ENCODE measurements at regions not wholly inside any gene's neighbourhood (a gene's known extent, or its start where the extent isn't known, plus 50 kb on each side); places are given as distances from the start of the nearest gene placed in this dataset.

DNA sequence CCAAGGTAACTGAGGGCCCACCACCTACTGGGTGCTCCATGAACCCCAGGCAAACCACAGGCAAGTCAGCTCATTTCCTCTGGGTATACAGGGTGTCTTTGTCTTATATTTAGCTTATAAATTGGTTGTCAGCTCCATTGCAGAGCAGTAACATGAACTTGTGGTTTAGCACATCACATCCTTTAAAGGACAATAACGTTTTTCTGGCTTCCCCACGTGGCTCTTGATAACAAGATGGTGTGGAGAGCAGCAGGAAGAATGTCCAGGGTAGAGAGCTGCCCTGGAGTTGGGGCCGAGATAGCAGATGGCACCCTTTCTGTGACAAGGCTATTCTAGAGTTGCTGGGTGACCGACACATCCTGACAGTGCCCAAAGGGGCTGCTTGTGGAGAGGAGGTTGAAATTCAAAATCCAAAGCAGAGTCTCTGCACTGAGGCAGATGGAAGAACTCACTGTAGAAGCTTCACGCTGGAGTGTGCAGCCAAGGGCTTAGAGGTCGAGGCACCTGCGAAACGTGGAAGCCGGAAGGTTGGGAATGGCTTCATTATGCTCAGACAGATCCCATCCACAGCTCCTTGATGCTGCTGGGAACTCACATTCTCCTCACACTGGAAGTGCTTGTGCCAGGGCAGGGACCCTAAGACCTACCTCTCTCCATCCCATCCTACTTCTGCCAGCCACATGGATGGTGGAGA lies 133.0 kb upstream of the FRY start:
- no peaks in the 10 kb centered on the region for H3K4me1 ChIP-seq (replicated peaks; ENCODE audit: insufficient read depth)
- H3K4me3 ChIP-seq: no peak overlapping the region
- TF ChIP-seq EZH2 (IDR thresholded peaks at IDR 0.05; ENCODE audit: low read depth): no peak
- no peak for TF ChIP-seq CTCF (conservative IDR thresholded peaks at IDR 0.05)
- H3K27ac ChIP-seq: no peak overlapping the region
- 0 out of 2 replicates have a peak, but pooled peaks cover 6% of the 10 kb centered on the region for H3K27me3 ChIP-seq (ENCODE audit: insufficient read depth, low read depth)
- ChIA-PET POLR2A (ENCODE audit: unreplicated experiment) (no interaction called here), CTCF (no interaction called here)
- H3F3A ChIP-seq (ENCODE audit: insufficient read depth, low read depth): no peaks in the 10 kb centered on the region
- no peaks in the 10 kb centered on the region for H3K36me3 ChIP-seq (ENCODE audit: low read depth)
- DNase-seq: no peak
- H3K4me2 ChIP-seq: no peak overlapping the region
- H2AFZ ChIP-seq: no peak overlapping the region
- intact Hi-C loops (cut with micrococcal nuclease; ENCODE audit: unreplicated experiment): no loop called here
- no TSS peak for BruUV-seq (replicated peaks)
- no peaks in the 10 kb centered on the region for H3K79me2 ChIP-seq (ENCODE audit: low read depth)
- H4K20me1 ChIP-seq (ENCODE audit: insufficient read depth): no peaks in the 10 kb centered on the region
- no peaks in the 10 kb centered on the region for H3K9me2 ChIP-seq (ENCODE audit: insufficient read depth)
- H3K9me3 ChIP-seq (ENCODE audit: insufficient read depth, low read depth): no peaks in the 10 kb centered on the region

GRCh38 chr13:31901985-31902384 lies 129.6 kb upstream of the FRY start:
- Histone ChIP-seq H3K4me2 (no peak overlapping the region), H3K79me2 (ENCODE audit: low read depth) (no peaks in the 10 kb centered on the region), H3K9me3 (ENCODE audit: insufficient read depth, low read depth) (no peaks in the 10 kb centered on the region), H3K9me2 (ENCODE audit: insufficient read depth) (no peaks in the 10 kb centered on the region), H4K20me1 (ENCODE audit: insufficient read depth) (no peaks in the 10 kb centered on the region), H3F3A (ENCODE audit: insufficient read depth, low read depth) (no peaks in the 10 kb centered on the region), H3K4me3 (no peak overlapping the region), H3K27ac (no peak overlapping the region), H2AFZ (no peak overlapping the region), H3K27me3 (ENCODE audit: insufficient read depth, low read depth) (0 out of 2 replicates have a peak, but pooled peaks cover 6% of the 10 kb centered on the region), H3K36me3 (ENCODE audit: low read depth) (no peaks in the 10 kb centered on the region), H3K4me1 (replicated peaks; ENCODE audit: insufficient read depth) (no peaks in the 10 kb centered on the region)
- no TSS peak for BruUV-seq (replicated peaks)
- no peak for TF ChIP-seq EZH2 (IDR thresholded peaks at IDR 0.05; ENCODE audit: low read depth)
- DNase-seq: no peak
- ChIA-PET POLR2A (ENCODE audit: unreplicated experiment) (no interaction called here), CTCF (no interaction called here)
- intact Hi-C loops (cut with micrococcal nuclease; ENCODE audit: unreplicated experiment): no loop called here

DNA sequence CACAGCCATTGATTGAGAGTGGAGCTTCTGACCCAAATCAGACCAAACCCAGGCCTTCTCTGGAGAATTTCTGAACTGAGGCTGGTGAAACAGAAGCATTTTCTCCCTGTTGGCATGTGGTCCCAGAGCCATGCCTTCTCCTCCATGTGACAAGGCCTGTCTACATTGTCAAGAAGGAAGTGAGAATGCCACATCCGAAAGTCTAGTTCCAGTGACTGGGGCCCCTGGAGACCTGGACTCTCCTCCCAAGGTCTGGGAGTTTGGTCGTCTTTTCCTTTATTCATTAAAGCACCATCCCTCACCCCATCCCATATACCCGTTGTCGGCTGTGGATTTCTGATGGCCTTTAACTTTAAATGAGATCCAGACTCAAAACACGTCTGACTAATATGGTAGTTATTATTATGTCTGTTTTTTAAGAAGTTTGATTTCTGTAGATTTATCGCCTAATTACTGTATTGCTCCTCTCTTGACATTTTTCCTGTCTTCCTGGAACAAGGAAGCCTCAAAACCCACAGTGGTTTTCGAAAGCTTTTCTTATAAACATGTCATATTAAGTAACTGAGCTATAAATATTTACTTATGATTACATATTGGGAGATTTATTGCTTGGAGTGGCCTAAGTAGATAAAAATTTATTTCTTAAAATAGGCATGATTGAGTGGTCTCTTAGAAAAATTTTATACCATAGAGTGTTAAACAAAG lies 128.3 kb upstream of the FRY start:
- DNase-seq: no peak
- Histone ChIP-seq H3K4me3 (no peak overlapping the region), H3K36me3 (ENCODE audit: low read depth) (no peaks in the 10 kb centered on the region), H3K4me2 (no peak overlapping the region), H3K27me3 (ENCODE audit: insufficient read depth, low read depth) (0 out of 2 replicates have a peak, but pooled peaks cover 6% of the 10 kb centered on the region), H3K9me2 (ENCODE audit: insufficient read depth) (no peaks in the 10 kb centered on the region), H2AFZ (no peak overlapping the region), H3K9me3 (ENCODE audit: insufficient read depth, low read depth) (no peaks in the 10 kb centered on the region), H3K4me1 (replicated peaks; ENCODE audit: insufficient read depth) (no peaks in the 10 kb centered on the region), H4K20me1 (ENCODE audit: insufficient read depth) (no peaks in the 10 kb centered on the region), H3K79me2 (ENCODE audit: low read depth) (no peaks in the 10 kb centered on the region), H3F3A (ENCODE audit: insufficient read depth, low read depth) (no peaks in the 10 kb centered on the region), H3K27ac (no peak overlapping the region)
- no TSS peak for BruUV-seq (replicated peaks)
- no peak for TF ChIP-seq CTCF (conservative IDR thresholded peaks at IDR 0.05)
- TF ChIP-seq EZH2 (IDR thresholded peaks at IDR 0.05; ENCODE audit: low read depth): no peak
- CTCF ChIA-PET: no interaction called here
- intact Hi-C loops (cut with micrococcal nuclease; ENCODE audit: unreplicated experiment): no loop called here
- POLR2A ChIA-PET (ENCODE audit: unreplicated experiment): no interaction called here

Measured in PC-9 (cell line).